Ovary (tissue), 7 donors: ENCODE measurements at regions not wholly inside any gene's neighbourhood (a gene's known extent, or its start where the extent isn't known, plus 50 kb on each side); places are given as distances from the start of the nearest gene placed in this dataset.
"Not testable (repeated sequence)": the region's sequence is repeated elsewhere in the genome, so short reads cannot be mapped to it uniquely, and the experiment has no call there.

ENCODE experiments used
- DNase-seq, 5 donors: peaks; one replicate each; pipeline ENCODE4 v3.0.0-alpha.2; 2019 to 2020
- H3K27ac ChIP-seq, 2 donors: fragments of 200-600 bp; one replicate each; pipeline versions ENCODE4 v1.5.1 to v1.8.0; 2019 to 2022
- H3K27me3 ChIP-seq: fragments of 200-600 bp; one replicate; pipeline ENCODE4 v1.8.0; 2022
- H3K36me3 ChIP-seq: fragments of 200-600 bp; sonication (generic); one replicate; pipeline ENCODE4 v1.5.1; 2019
- H3K4me1 ChIP-seq: one replicate; pipeline ENCODE4 v1.8.1; 2013; ENCODE audit warnings: mild to moderate bottlenecking, moderate library complexity; ENCODE audit not compliant: insufficient read depth
- H3K4me3 ChIP-seq: fragments of 200-600 bp; sonication (generic); one replicate; pipeline ENCODE4 v1.5.1; 2017
- H3K9me3 ChIP-seq, 2 donors: fragments of 200-600 bp in 1 of 2; sonication (generic) in 1 of 2; one replicate each; pipeline versions ENCODE4 v1.5.1 to v1.8.1; 2013 to 2019; ENCODE audit warnings: mild to moderate bottlenecking in 1 of 2, moderate library complexity in 1 of 2
- CTCF ChIP-seq, 3 donors: fragments of 450-650 bp in 2 of 3; fragments of 200-600 bp in 1 of 3; IDR thresholded peaks; one replicate each; pipeline versions ENCODE4 v1.5.1 to v1.8.0; 2016 to 2022; ENCODE audit warnings: antibody characterized with exemption in 3 of 3, mild to moderate bottlenecking in 1 of 3
- EP300 ChIP-seq: sonication (generic); formaldehyde crosslinking; IDR thresholded peaks from one replicate; pipeline ENCODE4 v1.6.1; 2017; ENCODE audit warnings: antibody characterized with exemption
- POLR2A ChIP-seq: fragments of 450-650 bp; IDR thresholded peaks from one replicate; pipeline ENCODE4 v1.6.1; 2017; ENCODE audit warnings: antibody characterized with exemption, mild to moderate bottlenecking, moderate library complexity
- WGBS, 3 donors: extraction: QIAGEN DNeasy Blood & Tissue Kit in 1 of 3; methylation state at CpG; one replicate each; pipeline versions ENCODE4 v1.1.5 to v1.1.7; 2013 to 2017; 5-methylcytosine and 5-hydroxymethylcytosine counted together
- intact Hi-C, 4 donors: fragments of 100-400 bp; cut with DNase I; formaldehyde crosslinking; loops; one replicate each; pipeline versions ENCODE4 v1.11.0 to v1.15.1; 2022 to 2023
- donor health status: DM: no; HTN: no; CAD: no; lungs with moderate emphysema.
- donor health status: DM: no; HTN: no; CAD: no.
- donor health status: Bipolar disorder and iron deficiency.
- donor health status: DM: no; HTN: no; CAD: no.
- donor health status: DM: yes; HTN: yes; CAD: no.

DNA sequence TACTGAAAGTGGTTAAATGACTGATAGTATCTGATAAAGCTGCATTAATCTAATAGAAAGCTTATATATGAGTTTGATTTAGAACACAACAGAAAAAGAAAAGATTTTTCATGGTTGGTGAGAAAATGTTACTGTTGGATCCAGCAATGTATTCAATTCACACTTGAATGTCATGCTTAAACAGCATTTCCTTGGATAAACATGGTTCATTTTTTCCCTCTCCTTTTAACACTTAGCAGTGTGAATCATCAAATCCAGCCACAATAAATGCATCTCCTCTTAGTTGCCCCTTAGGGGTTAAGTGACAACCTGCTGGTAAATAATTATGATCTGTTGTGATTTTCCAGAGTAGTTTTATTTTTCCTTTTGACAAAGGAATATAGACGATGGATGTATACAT is 74.9 kb upstream of the GRIP1 start:
- Histone ChIP-seq H3K4me3 (no peak overlapping the region), H3K4me1 (no peaks in the 10 kb centered on the region), H3K36me3 (no peaks in the 10 kb centered on the region), H3K9me3 (no peaks in the 10 kb centered on the region), H3K27me3 (no peaks in the 10 kb centered on the region), H3K27ac (no peak overlapping the region)
- no peak for DNase-seq
- 58 to 63% (median 62%) methylated on average over 1 of the region's 1 CpG for WGBS, 3 donors
- no peak for TF ChIP-seq POLR2A
- TF ChIP-seq CTCF (IDR thresholded peaks at IDR 0.05), result no peak
- no peak for TF ChIP-seq EP300
- intact Hi-C loops, result no loop called here

DNA sequence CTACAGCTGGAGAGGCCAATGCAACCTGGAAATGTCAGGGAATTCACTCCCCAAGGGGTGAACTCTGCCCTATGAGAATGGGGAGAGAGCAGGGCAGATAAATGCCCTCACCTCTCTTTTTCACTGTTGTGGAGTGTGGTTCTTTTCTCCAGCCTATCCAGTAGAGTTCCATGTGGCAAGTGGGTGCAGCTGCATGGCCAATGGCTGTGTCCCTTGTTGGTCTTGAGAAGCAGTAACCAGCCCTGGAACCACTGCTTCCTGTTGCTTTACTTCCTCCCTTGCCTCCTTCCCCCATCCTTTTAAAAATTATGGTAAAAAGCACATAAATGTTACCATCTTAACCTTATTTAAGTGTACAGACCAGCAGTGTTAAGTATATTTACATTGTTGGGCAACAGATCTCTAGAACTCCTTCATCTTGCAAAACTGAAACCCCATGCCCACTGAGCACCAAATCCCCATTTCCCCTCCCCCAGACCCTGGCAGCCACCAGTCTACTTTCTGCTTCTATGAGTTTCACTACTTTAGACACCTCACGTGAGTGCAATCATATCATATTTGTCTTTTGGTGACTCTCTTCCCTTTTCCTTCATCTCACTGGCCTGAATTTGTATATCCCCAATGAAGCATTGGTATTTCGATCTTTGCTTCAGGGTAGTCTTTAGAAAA is 77.0 kb upstream of the GRIP1 start:
- no peaks in the 10 kb centered on the region for H3K36me3 ChIP-seq
- H3K4me1 ChIP-seq, result no peaks in the 10 kb centered on the region
- intact Hi-C loops, result no loop called here
- no peak overlapping the region for H3K4me3 ChIP-seq
- H3K27me3 ChIP-seq, result no peaks in the 10 kb centered on the region
- no peaks in the 10 kb centered on the region for H3K9me3 ChIP-seq
- H3K27ac ChIP-seq, result no peak overlapping the region
- no peak for TF ChIP-seq EP300
- no peak for TF ChIP-seq CTCF (IDR thresholded peaks at IDR 0.05)
- no peak for TF ChIP-seq POLR2A
- no peak for DNase-seq
- 94 to 95% (median 95%) methylated on average over 2 of the region's 2 CpGs for WGBS, 3 donors

DNA sequence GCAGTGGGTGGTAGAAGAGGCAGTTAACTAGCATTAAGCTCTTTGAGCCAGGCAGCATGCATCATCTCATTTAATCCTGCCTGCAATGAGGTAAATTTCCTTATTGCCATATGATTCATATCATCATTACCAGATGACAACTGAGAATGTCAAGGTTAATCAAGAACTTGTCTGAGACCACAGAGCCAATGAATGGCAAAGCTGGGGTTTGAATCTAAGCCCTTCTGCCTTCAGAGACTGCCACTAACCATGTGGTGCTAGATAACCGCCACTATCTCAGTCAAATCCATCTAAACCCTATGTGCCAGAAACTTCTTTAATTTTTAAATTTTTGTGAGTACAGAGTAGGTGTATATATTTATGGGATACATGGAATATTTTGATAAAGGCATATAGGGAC is 77.8 kb upstream of the GRIP1 start:
- intact Hi-C loops, result no loop called here
- H3K36me3 ChIP-seq, result no peaks in the 10 kb centered on the region
- no peak overlapping the region for H3K4me3 ChIP-seq
- TF ChIP-seq CTCF (IDR thresholded peaks at IDR 0.05) (no peak), EP300 (no peak), POLR2A (no peak)
- no peaks in the 10 kb centered on the region for H3K9me3 ChIP-seq
- H3K27me3 ChIP-seq, result no peaks in the 10 kb centered on the region
- no peaks in the 10 kb centered on the region for H3K4me1 ChIP-seq
- 90 to 94% (median 93%) methylated on average over 1 of the region's 1 CpG for WGBS, 3 donors
- no peak for DNase-seq
- no peak overlapping the region for H3K27ac ChIP-seq

GRCh38 chr12:66760122-66760521 is 81.2 kb upstream of the GRIP1 start:
- not testable (repeated sequence) for DNase-seq, H3K27ac ChIP-seq

DNA sequence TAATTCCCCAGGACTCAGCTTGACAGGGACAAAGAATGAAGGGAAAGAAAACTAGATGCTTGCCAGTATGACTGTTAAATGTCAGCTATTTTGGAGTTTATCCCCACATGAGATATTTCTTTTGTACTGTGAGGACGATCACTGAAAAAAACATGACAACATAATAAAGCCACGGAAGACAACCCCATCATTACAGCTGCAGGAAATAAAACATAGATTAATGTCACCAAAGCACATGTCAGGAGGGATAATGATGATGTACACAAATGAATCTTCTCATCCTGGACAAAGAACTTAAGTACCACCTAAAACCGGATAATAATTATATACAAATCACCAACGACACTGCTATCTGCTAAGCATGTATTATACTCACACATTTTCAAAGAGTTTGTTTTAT is 84.6 kb upstream of the GRIP1 start:
- no peaks in the 10 kb centered on the region for H3K36me3 ChIP-seq
- intact Hi-C loops, result no loop called here
- no peak for DNase-seq
- H3K27ac ChIP-seq, result no peak overlapping the region
- no peak for TF ChIP-seq EP300
- no peak for TF ChIP-seq POLR2A
- TF ChIP-seq CTCF (IDR thresholded peaks at IDR 0.05), result no peak
- H3K4me3 ChIP-seq, result no peak overlapping the region
- no peaks in the 10 kb centered on the region for H3K27me3 ChIP-seq
- 43 to 60% (median 51%) methylated on average over 4 of the region's 4 CpGs for WGBS, 3 donors
- no peaks in the 10 kb centered on the region for H3K4me1 ChIP-seq
- H3K9me3 ChIP-seq, result no peaks in the 10 kb centered on the region

More at GRCh38 chr12:66760122-66760521, 81.2 kb upstream of the GRIP1 start:
- H3K4me3 ChIP-seq, H3K4me1 ChIP-seq, intact Hi-C loops, H3K27me3 ChIP-seq, H3K9me3 ChIP-seq, H3K36me3 ChIP-seq: not testable (repeated sequence)
- 88 to 91% (median 91%) methylated on average over 4 of the region's 4 CpGs for WGBS, 3 donors
